ENCODE measurements at regions not wholly inside any gene's neighbourhood (a gene's known extent, or its start where the extent isn't known, plus 50 kb on each side); places are given as distances from the start of the nearest gene placed in this dataset.

- Histone ChIP-seq H3K36me3 (ENCODE audit: control insufficient read depth, insufficient read depth, low read length) (no peaks in the 10 kb centered on the region), H3K27ac (ENCODE audit: low read depth, low read length) (no peak overlapping the region), H3K4me1 (ENCODE audit: control insufficient read depth, insufficient read depth, low read length) (no peaks in the 10 kb centered on the region), H3K27me3 (ENCODE audit: control insufficient read depth, insufficient read depth, low read length) (no peaks in the 10 kb centered on the region), H3K9me3 (ENCODE audit: control insufficient read depth, insufficient read depth, low read length) (no peaks in the 10 kb centered on the region), H3K4me3 (ENCODE audit: low read depth, low read length) (no peak overlapping the region)
- DNase-seq (ENCODE audit: low read depth in 4 of 6, low spot score in 6 of 6) = no peak
Measured at GRCh38 chr6:9566096-9566495, 848.8 kb downstream of the TFAP2A start.

- WGBS (ENCODE audit: insufficient coverage) = no CpG with 5 or more reads among the region's 3 CpGs
- no peaks in the 10 kb centered on the region for H3K36me3 ChIP-seq (ENCODE audit: control insufficient read depth, insufficient read depth, low read length)
- no peaks in the 10 kb centered on the region for H3K4me1 ChIP-seq (ENCODE audit: control insufficient read depth, insufficient read depth, low read length)
- no peaks in the 10 kb centered on the region for H3K9me3 ChIP-seq (ENCODE audit: control insufficient read depth, insufficient read depth, low read length)
- H3K27ac ChIP-seq (ENCODE audit: low read depth, low read length) = no peak overlapping the region
- DNase-seq (ENCODE audit: low read depth in 4 of 6, low spot score in 6 of 6) = peak in 3 of 6 donors; percentile 15 to 82 (median 36)
- no peak overlapping the region for H3K4me3 ChIP-seq (ENCODE audit: low read depth, low read length)
- no peaks in the 10 kb centered on the region for H3K27me3 ChIP-seq (ENCODE audit: control insufficient read depth, insufficient read depth, low read length)
Measured at GRCh38 chr6:9564021-9564420, 850.9 kb downstream of the TFAP2A start.

GRCh38 chr6:9563568-9563967, 851.3 kb downstream of the TFAP2A start:
- WGBS (ENCODE audit: insufficient coverage) = 100% methylated on average over 1 of the region's 1 CpG
- no peaks in the 10 kb centered on the region for H3K9me3 ChIP-seq (ENCODE audit: control insufficient read depth, insufficient read depth, low read length)
- H3K27ac ChIP-seq (ENCODE audit: low read depth, low read length) = no peak overlapping the region
- no peaks in the 10 kb centered on the region for H3K36me3 ChIP-seq (ENCODE audit: control insufficient read depth, insufficient read depth, low read length)
- H3K4me1 ChIP-seq (ENCODE audit: control insufficient read depth, insufficient read depth, low read length) = no peaks in the 10 kb centered on the region
- DNase-seq (ENCODE audit: low read depth in 4 of 6, low spot score in 6 of 6) = no peak
- H3K27me3 ChIP-seq (ENCODE audit: control insufficient read depth, insufficient read depth, low read length) = no peaks in the 10 kb centered on the region
- H3K4me3 ChIP-seq (ENCODE audit: low read depth, low read length) = no peak overlapping the region

- Histone ChIP-seq H3K27me3 (ENCODE audit: control insufficient read depth, insufficient read depth, low read length) (no peaks in the 10 kb centered on the region), H3K4me3 (ENCODE audit: low read depth, low read length) (no peak overlapping the region), H3K9me3 (ENCODE audit: control insufficient read depth, insufficient read depth, low read length) (peaks cover 3% of the 10 kb centered on the region), H3K27ac (ENCODE audit: low read depth, low read length) (no peak overlapping the region), H3K36me3 (ENCODE audit: control insufficient read depth, insufficient read depth, low read length) (no peaks in the 10 kb centered on the region), H3K4me1 (ENCODE audit: control insufficient read depth, insufficient read depth, low read length) (no peaks in the 10 kb centered on the region)
- DNase-seq (ENCODE audit: low read depth in 4 of 6, low spot score in 6 of 6) = no peak
Measured at GRCh38 chr6:9554806-9555205, 860.1 kb downstream of the TFAP2A start.

GRCh38 chr6:9554323-9554722, 860.6 kb downstream of the TFAP2A start:
- H3K4me1 ChIP-seq (ENCODE audit: control insufficient read depth, insufficient read depth, low read length) = no peaks in the 10 kb centered on the region
- peaks cover 3% of the 10 kb centered on the region for H3K9me3 ChIP-seq (ENCODE audit: control insufficient read depth, insufficient read depth, low read length)
- WGBS (ENCODE audit: insufficient coverage) = no CpG with 5 or more reads among the region's 1 CpG
- H3K36me3 ChIP-seq (ENCODE audit: control insufficient read depth, insufficient read depth, low read length) = no peaks in the 10 kb centered on the region
- H3K4me3 ChIP-seq (ENCODE audit: low read depth, low read length) = no peak overlapping the region
- H3K27ac ChIP-seq (ENCODE audit: low read depth, low read length) = no peak overlapping the region
- DNase-seq (ENCODE audit: low read depth in 4 of 6, low spot score in 6 of 6) = no peak
- no peaks in the 10 kb centered on the region for H3K27me3 ChIP-seq (ENCODE audit: control insufficient read depth, insufficient read depth, low read length)

GRCh38 chr6:9553002-9553401, 861.9 kb downstream of the TFAP2A start:
- 0% methylated on average over 1 of the region's 1 CpG for WGBS (ENCODE audit: insufficient coverage)
- DNase-seq (ENCODE audit: low read depth in 4 of 6, low spot score in 6 of 6) = no peak
- Histone ChIP-seq H3K27ac (ENCODE audit: low read depth, low read length) (no peak overlapping the region), H3K4me1 (ENCODE audit: control insufficient read depth, insufficient read depth, low read length) (no peaks in the 10 kb centered on the region), H3K4me3 (ENCODE audit: low read depth, low read length) (no peak overlapping the region), H3K27me3 (ENCODE audit: control insufficient read depth, insufficient read depth, low read length) (no peaks in the 10 kb centered on the region), H3K36me3 (ENCODE audit: control insufficient read depth, insufficient read depth, low read length) (no peaks in the 10 kb centered on the region), H3K9me3 (ENCODE audit: control insufficient read depth, insufficient read depth, low read length) (peaks cover 3% of the 10 kb centered on the region)

- Histone ChIP-seq H3K27me3 (ENCODE audit: control insufficient read depth, insufficient read depth, low read length) (no peaks in the 10 kb centered on the region), H3K4me1 (ENCODE audit: control insufficient read depth, insufficient read depth, low read length) (no peaks in the 10 kb centered on the region), H3K27ac (ENCODE audit: low read depth, low read length) (no peak overlapping the region), H3K4me3 (ENCODE audit: low read depth, low read length) (no peak overlapping the region), H3K9me3 (ENCODE audit: control insufficient read depth, insufficient read depth, low read length) (no peaks in the 10 kb centered on the region), H3K36me3 (ENCODE audit: control insufficient read depth, insufficient read depth, low read length) (no peaks in the 10 kb centered on the region)
- no CpG with 5 or more reads among the region's 5 CpGs for WGBS (ENCODE audit: insufficient coverage)
- no peak for DNase-seq (ENCODE audit: low read depth in 4 of 6, low spot score in 6 of 6)
Measured at GRCh38 chr6:9543649-9544048, 871.2 kb downstream of the TFAP2A start.

- peak in 2 of 6 donors; percentile 58 to 77 for DNase-seq (ENCODE audit: low read depth in 4 of 6, low spot score in 6 of 6)
- H3K36me3 ChIP-seq (ENCODE audit: control insufficient read depth, insufficient read depth, low read length) = no peaks in the 10 kb centered on the region
- H3K4me3 ChIP-seq (ENCODE audit: low read depth, low read length) = no peak overlapping the region
- no peaks in the 10 kb centered on the region for H3K4me1 ChIP-seq (ENCODE audit: control insufficient read depth, insufficient read depth, low read length)
- H3K27ac ChIP-seq (ENCODE audit: low read depth, low read length) = no peak overlapping the region
- H3K27me3 ChIP-seq (ENCODE audit: control insufficient read depth, insufficient read depth, low read length) = no peaks in the 10 kb centered on the region
- 49% methylated on average over 2 of the region's 2 CpGs for WGBS (ENCODE audit: insufficient coverage)
- no peaks in the 10 kb centered on the region for H3K9me3 ChIP-seq (ENCODE audit: control insufficient read depth, insufficient read depth, low read length)
Measured at GRCh38 chr6:9540534-9541126, 874.2 kb downstream of the TFAP2A start.

- H3K27me3 ChIP-seq (ENCODE audit: control insufficient read depth, insufficient read depth, low read length) = no peaks in the 10 kb centered on the region
- no peaks in the 10 kb centered on the region for H3K9me3 ChIP-seq (ENCODE audit: control insufficient read depth, insufficient read depth, low read length)
- no peaks in the 10 kb centered on the region for H3K4me1 ChIP-seq (ENCODE audit: control insufficient read depth, insufficient read depth, low read length)
- H3K36me3 ChIP-seq (ENCODE audit: control insufficient read depth, insufficient read depth, low read length) = no peaks in the 10 kb centered on the region
- no peak overlapping the region for H3K27ac ChIP-seq (ENCODE audit: low read depth, low read length)
- peak in 2 of 6 donors; percentile 11 for DNase-seq (ENCODE audit: low read depth in 4 of 6, low spot score in 6 of 6)
- H3K4me3 ChIP-seq (ENCODE audit: low read depth, low read length) = no peak overlapping the region
Measured at GRCh38 chr6:9540126-9540525, 874.7 kb downstream of the TFAP2A start.

GRCh38 chr6:9539231-9539755, 875.6 kb downstream of the TFAP2A start:
- no peaks in the 10 kb centered on the region for H3K4me1 ChIP-seq (ENCODE audit: control insufficient read depth, insufficient read depth, low read length)
- WGBS (ENCODE audit: insufficient coverage) = 57% methylated on average over 1 of the region's 4 CpGs
- H3K9me3 ChIP-seq (ENCODE audit: control insufficient read depth, insufficient read depth, low read length) = no peaks in the 10 kb centered on the region
- no peaks in the 10 kb centered on the region for H3K27me3 ChIP-seq (ENCODE audit: control insufficient read depth, insufficient read depth, low read length)
- H3K36me3 ChIP-seq (ENCODE audit: control insufficient read depth, insufficient read depth, low read length) = no peaks in the 10 kb centered on the region
- no peak overlapping the region for H3K27ac ChIP-seq (ENCODE audit: low read depth, low read length)
- H3K4me3 ChIP-seq (ENCODE audit: low read depth, low read length) = no peak overlapping the region
- no peak for DNase-seq (ENCODE audit: low read depth in 4 of 6, low spot score in 6 of 6)

All from spinal cord (tissue), 9 donors.